Trophoblast cell (in vitro differentiated cells and primary cell): ENCODE measurements at regions not wholly inside any gene's neighbourhood (a gene's known extent, or its start where the extent isn't known, plus 50 kb on each side); places are given as distances from the start of the nearest gene placed in this dataset.

ENCODE experiments used
- DNase-seq, 2 donors: peaks; one replicate each; pipeline ENCODE4 v3.0.0-alpha.2; 2016
- H2AFZ ChIP-seq: 2 replicates; pipeline ENCODE4 v1.6.1; 2013; ENCODE audit warnings: low read length, moderate library complexity, mild to moderate bottlenecking; ENCODE audit not compliant: insufficient read depth, poor library complexity
- H2AK5ac ChIP-seq: 2 replicates; pipeline ENCODE4 v1.6.1; 2013; ENCODE audit warnings: mild to moderate bottlenecking, low read length
- H2BK120ac ChIP-seq: 2 replicates; pipeline ENCODE4 v1.6.1; 2013; ENCODE audit warnings: low read length, mild to moderate bottlenecking, moderate library complexity; ENCODE audit not compliant: insufficient read depth, poor library complexity
- H2BK12ac ChIP-seq: 2 replicates; pipeline ENCODE4 v1.6.1; 2013; ENCODE audit warnings: mild to moderate bottlenecking, low read length, moderate library complexity
- H2BK5ac ChIP-seq: 2 replicates; pipeline ENCODE4 v1.6.1; 2013; ENCODE audit warnings: low read length, low read depth, moderate library complexity, mild to moderate bottlenecking; ENCODE audit not compliant: poor library complexity
- H3K14ac ChIP-seq: 2 replicates; pipeline ENCODE4 v1.6.1; 2013; ENCODE audit warnings: mild to moderate bottlenecking, low read length
- H3K18ac ChIP-seq: 2 replicates; pipeline ENCODE4 v1.6.1; 2013; ENCODE audit warnings: mild to moderate bottlenecking, low read length
- H3K23ac ChIP-seq: 2 replicates; pipeline ENCODE4 v1.6.1; 2013; ENCODE audit warnings: low read length
- H3K27ac ChIP-seq: 2 replicates; pipeline ENCODE4 v1.5.1; 2013; ENCODE audit warnings: low read depth, mild to moderate bottlenecking, inconsistent platforms, low read length, moderate library complexity
- H3K27me3 ChIP-seq: 2 replicates; pipeline ENCODE4 v1.6.1; 2013; ENCODE audit warnings: inconsistent platforms, mild to moderate bottlenecking, low read length, moderate library complexity; ENCODE audit not compliant: insufficient read depth
- H3K36me3 ChIP-seq, 2 experiments: 1 replicate in 1 of 2; 2 replicates in 1 of 2; pipeline ENCODE4 v1.6.1; 2013; ENCODE audit warnings: low read length in 2 of 2, mild to moderate bottlenecking in 2 of 2, moderate library complexity in 1 of 2; ENCODE audit not compliant: insufficient read depth in 2 of 2, control insufficient read depth in 1 of 2
- H3K4ac ChIP-seq: 2 replicates; pipeline ENCODE4 v1.6.1; 2013; ENCODE audit warnings: low read depth, mild to moderate bottlenecking, low read length, moderate library complexity
- H3K4me1 ChIP-seq, 2 experiments: 1 replicate in 1 of 2; 2 replicates in 1 of 2; pipeline ENCODE4 v1.6.1; 2013; ENCODE audit warnings: low read length in 2 of 2, mild to moderate bottlenecking in 2 of 2, moderate library complexity in 1 of 2; ENCODE audit not compliant: insufficient read depth in 2 of 2, control insufficient read depth in 1 of 2
- H3K4me2 ChIP-seq: 2 replicates; pipeline ENCODE4 v1.6.1; 2013; ENCODE audit warnings: inconsistent platforms, mild to moderate bottlenecking, low read length, moderate library complexity
- H3K4me3 ChIP-seq: 2 replicates; pipeline ENCODE4 v1.5.1; 2013; ENCODE audit warnings: mild to moderate bottlenecking, low read depth, low read length, inconsistent platforms
- H3K79me1 ChIP-seq: one replicate; pipeline ENCODE4 v1.6.1; 2013; ENCODE audit warnings: low read length
- H3K79me2 ChIP-seq: 2 replicates; pipeline ENCODE4 v1.6.1; 2013; ENCODE audit warnings: low read length, mild to moderate bottlenecking; ENCODE audit not compliant: control insufficient read depth, insufficient read depth, poor library complexity
- H3K9ac ChIP-seq: 2 replicates; pipeline ENCODE4 v1.6.1; 2013; ENCODE audit warnings: mild to moderate bottlenecking, low read length
- H3K9me3 ChIP-seq: 2 replicates; pipeline ENCODE4 v1.6.1; 2013; ENCODE audit warnings: low read depth, mild to moderate bottlenecking, control low read depth, inconsistent platforms, low read length; ENCODE audit not compliant: insufficient read depth
- H4K12ac ChIP-seq: 2 replicates; pipeline ENCODE4 v1.6.1; 2013; ENCODE audit warnings: low read depth, mild to moderate bottlenecking, low read length, moderate library complexity
- H4K8ac ChIP-seq: 2 replicates; pipeline ENCODE4 v1.6.1; 2013; ENCODE audit warnings: low read depth, mild to moderate bottlenecking, low read length, moderate library complexity
- H4K91ac ChIP-seq: one replicate; pipeline ENCODE4 v1.6.1; 2013; ENCODE audit warnings: low read depth, mild to moderate bottlenecking, low read length, moderate library complexity
- WGBS: extraction: QIAGEN DNeasy Blood & Tissue Kit; methylation state at CpG from one replicate; pipeline ENCODE4 v1.1.7; 2013; ENCODE audit warnings: missing lambda C conversion rate; ENCODE audit not compliant: insufficient read length, insufficient coverage; ENCODE audit errors: extremely low coverage; 5-methylcytosine and 5-hydroxymethylcytosine counted together

GRCh38 chr7:13794581-13794980, 194.9 kb downstream of the ETV1 start:
- H3K36me3 ChIP-seq = no peaks in the 10 kb centered on the region
- no peaks in the 10 kb centered on the region for H3K79me1 ChIP-seq
- no peak overlapping the region for H3K9ac ChIP-seq
- H4K8ac ChIP-seq = no peak overlapping the region
- H3K9me3 ChIP-seq = no peaks in the 10 kb centered on the region
- DNase-seq = no peak
- no peak overlapping the region for H4K12ac ChIP-seq
- no peak overlapping the region for H3K27ac ChIP-seq
- WGBS = no CpG with 5 or more reads among the region's 2 CpGs
- H2AFZ ChIP-seq = no peak overlapping the region
- H3K4me2 ChIP-seq = no peak overlapping the region
- H3K4me3 ChIP-seq = no peak overlapping the region
- H3K4me1 ChIP-seq = no peaks in the 10 kb centered on the region
- no peaks in the 10 kb centered on the region for H3K27me3 ChIP-seq
- no peak overlapping the region for H2BK120ac ChIP-seq
- no peaks in the 10 kb centered on the region for H3K79me2 ChIP-seq
- H2BK12ac ChIP-seq = no peak overlapping the region
- no peak overlapping the region for H2BK5ac ChIP-seq
- no peak overlapping the region for H3K14ac ChIP-seq
- no peak overlapping the region for H3K4ac ChIP-seq
- H4K91ac ChIP-seq = no peak overlapping the region
- no peak overlapping the region for H2AK5ac ChIP-seq
- H3K18ac ChIP-seq = no peak overlapping the region
- no peak overlapping the region for H3K23ac ChIP-seq

- no peak overlapping the region for H3K4me2 ChIP-seq
- no peak overlapping the region for H2AK5ac ChIP-seq
- H3K79me2 ChIP-seq = no peaks in the 10 kb centered on the region
- H3K4me3 ChIP-seq = no peak overlapping the region
- no CpG with 5 or more reads among the region's 1 CpG for WGBS
- H2BK120ac ChIP-seq = no peak overlapping the region
- H4K12ac ChIP-seq = no peak overlapping the region
- no peak overlapping the region for H3K9ac ChIP-seq
- H2BK12ac ChIP-seq = no peak overlapping the region
- H3K18ac ChIP-seq = no peak overlapping the region
- no peaks in the 10 kb centered on the region for H3K36me3 ChIP-seq
- no peaks in the 10 kb centered on the region for H3K4me1 ChIP-seq
- no peaks in the 10 kb centered on the region for H3K27me3 ChIP-seq
- H4K8ac ChIP-seq = no peak overlapping the region
- no peak for DNase-seq
- no peak overlapping the region for H3K14ac ChIP-seq
- H3K27ac ChIP-seq = no peak overlapping the region
- H3K23ac ChIP-seq = no peak overlapping the region
- H3K79me1 ChIP-seq = no peaks in the 10 kb centered on the region
- no peak overlapping the region for H4K91ac ChIP-seq
- no peaks in the 10 kb centered on the region for H3K9me3 ChIP-seq
- H3K4ac ChIP-seq = no peak overlapping the region
- H2BK5ac ChIP-seq = no peak overlapping the region
- no peak overlapping the region for H2AFZ ChIP-seq
Observed at GRCh38 chr7:13797545-13797944, 191.9 kb downstream of the ETV1 start.

GRCh38 chr7:13800694-13801448, 188.6 kb downstream of the ETV1 start:
- H3K4me3 ChIP-seq = no peak overlapping the region
- H3K14ac ChIP-seq = no peak overlapping the region
- no peaks in the 10 kb centered on the region for H3K79me1 ChIP-seq
- H3K36me3 ChIP-seq = no peaks in the 10 kb centered on the region
- H3K4ac ChIP-seq = no peak overlapping the region
- no peak overlapping the region for H2BK5ac ChIP-seq
- no peak overlapping the region for H2AK5ac ChIP-seq
- no peaks in the 10 kb centered on the region for H3K79me2 ChIP-seq
- H4K91ac ChIP-seq = no peak overlapping the region
- no peak for DNase-seq
- H3K4me1 ChIP-seq = no peaks in the 10 kb centered on the region
- H4K12ac ChIP-seq = no peak overlapping the region
- H3K9me3 ChIP-seq = no peaks in the 10 kb centered on the region
- H3K27me3 ChIP-seq = no peaks in the 10 kb centered on the region
- no peak overlapping the region for H3K23ac ChIP-seq
- H2BK12ac ChIP-seq = no peak overlapping the region
- no peak overlapping the region for H2AFZ ChIP-seq
- H4K8ac ChIP-seq = no peak overlapping the region
- H2BK120ac ChIP-seq = no peak overlapping the region
- H3K27ac ChIP-seq = no peak overlapping the region
- WGBS = no CpG with 5 or more reads among the region's 6 CpGs
- H3K9ac ChIP-seq = no peak overlapping the region
- no peak overlapping the region for H3K18ac ChIP-seq
- H3K4me2 ChIP-seq = no peak overlapping the region

DNA sequence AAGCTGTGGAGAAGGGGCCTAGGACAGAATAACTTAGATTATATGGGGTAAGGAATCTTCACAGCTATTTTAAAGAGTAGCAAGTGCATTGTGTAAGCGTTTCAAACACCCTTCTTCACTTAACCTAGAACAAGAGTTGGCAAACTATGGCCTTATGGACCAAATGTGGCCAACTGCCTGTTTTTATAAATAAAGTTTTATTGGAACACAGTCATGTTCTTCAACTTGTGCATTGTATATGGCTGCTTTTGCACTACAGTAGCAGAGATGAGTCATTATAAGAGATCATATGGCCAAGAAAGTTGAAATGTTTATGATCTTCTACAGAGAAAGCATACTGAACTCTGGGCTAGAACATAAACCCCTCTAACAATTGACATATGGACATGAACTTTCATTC, 187.8 kb downstream of the ETV1 start:
- H3K14ac ChIP-seq = no peak overlapping the region
- no peaks in the 10 kb centered on the region for H3K79me2 ChIP-seq
- H2BK120ac ChIP-seq = no peak overlapping the region
- no peaks in the 10 kb centered on the region for H3K36me3 ChIP-seq
- H2AK5ac ChIP-seq = no peak overlapping the region
- no peak overlapping the region for H2BK5ac ChIP-seq
- H3K4ac ChIP-seq = no peak overlapping the region
- no CpG with 5 or more reads among the region's 1 CpG for WGBS
- H3K4me3 ChIP-seq = no peak overlapping the region
- no peak overlapping the region for H3K18ac ChIP-seq
- no peak overlapping the region for H4K91ac ChIP-seq
- no peaks in the 10 kb centered on the region for H3K4me1 ChIP-seq
- no peak overlapping the region for H4K12ac ChIP-seq
- no peak overlapping the region for H3K27ac ChIP-seq
- H4K8ac ChIP-seq = no peak overlapping the region
- no peaks in the 10 kb centered on the region for H3K27me3 ChIP-seq
- no peaks in the 10 kb centered on the region for H3K9me3 ChIP-seq
- no peaks in the 10 kb centered on the region for H3K79me1 ChIP-seq
- no peak overlapping the region for H3K9ac ChIP-seq
- no peak for DNase-seq
- H3K4me2 ChIP-seq = no peak overlapping the region
- no peak overlapping the region for H2BK12ac ChIP-seq
- H3K23ac ChIP-seq = no peak overlapping the region
- no peak overlapping the region for H2AFZ ChIP-seq
